GM23248 (cell line): ENCODE measurements at regions not wholly inside any gene's neighbourhood (a gene's known extent, or its start where the extent isn't known, plus 50 kb on each side); places are given as distances from the start of the nearest gene placed in this dataset.

Experiments used
- DNase-seq: peaks from one replicate; pipeline ENCODE4 v3.0.0-alpha.2; 2015
- H2AFZ ChIP-seq: fragments of 200-600 bp; sonication (generic); 2 replicates; pipeline ENCODE4 v1.6.1; 2016; ENCODE audit warnings: antibody characterized with exemption
- H3F3A ChIP-seq: fragments of 200-600 bp; sonication (generic); 2 replicates; pipeline ENCODE4 v1.6.1; 2016; ENCODE audit warnings: mild to moderate bottlenecking, antibody characterized with exemption, mixed run types; ENCODE audit not compliant: insufficient read depth
- H3K27ac ChIP-seq: fragments of 200-600 bp; sonication (generic); 2 replicates; pipeline ENCODE4 v1.5.1; 2016; ENCODE audit warnings: mild to moderate bottlenecking
- H3K27me3 ChIP-seq: fragments of 200-600 bp; sonication (generic); replicated peaks from 2 replicates; pipeline ENCODE4 v1.6.1; 2016; ENCODE audit warnings: mild to moderate bottlenecking; ENCODE audit not compliant: insufficient read depth
- H3K36me3 ChIP-seq: fragments of 200-600 bp; sonication (generic); 2 replicates; pipeline ENCODE4 v1.6.1; 2016; ENCODE audit warnings: low read depth, mild to moderate bottlenecking
- H3K4me1 ChIP-seq: fragments of 200-600 bp; sonication (generic); 2 replicates; pipeline ENCODE4 v1.6.1; 2016; ENCODE audit warnings: mild to moderate bottlenecking; ENCODE audit not compliant: insufficient read depth
- H3K4me2 ChIP-seq: fragments of 200-600 bp; sonication (generic); one replicate; pipeline ENCODE4 v1.6.1; 2016; ENCODE audit warnings: mild to moderate bottlenecking; ENCODE audit not compliant: unreplicated experiment
- H3K4me3 ChIP-seq: fragments of 200-600 bp; sonication (generic); 2 replicates; pipeline ENCODE4 v1.5.1; 2016; ENCODE audit warnings: mild to moderate bottlenecking
- H3K79me2 ChIP-seq: fragments of 200-600 bp; sonication (generic); 2 replicates; pipeline ENCODE4 v1.6.1; 2016; ENCODE audit warnings: mild to moderate bottlenecking; ENCODE audit not compliant: insufficient read depth
- H3K9ac ChIP-seq: fragments of 200-600 bp; sonication (generic); 2 replicates; pipeline ENCODE4 v1.6.1; 2016; ENCODE audit warnings: mild to moderate bottlenecking
- H3K9me2 ChIP-seq: fragments of 200-600 bp; sonication (generic); 2 replicates; pipeline ENCODE4 v1.6.1; 2016; ENCODE audit warnings: mixed run types, mild to moderate bottlenecking, moderate library complexity; ENCODE audit not compliant: insufficient read depth
- H3K9me3 ChIP-seq: fragments of 200-600 bp; sonication (generic); one replicate; pipeline ENCODE4 v1.6.1; 2017; ENCODE audit warnings: low read depth
- H4K20me1 ChIP-seq: fragments of 200-600 bp; sonication (generic); 2 replicates; pipeline ENCODE4 v1.6.0; 2016; ENCODE audit not compliant: insufficient read depth
- EZH2 ChIP-seq: fragments of 200-600 bp; sonication (generic); IDR thresholded peaks from 2 replicates; pipeline ENCODE4 v1.6.1; 2018; ENCODE audit warnings: antibody characterized with exemption, mild to moderate bottlenecking; ENCODE audit not compliant: insufficient read depth, poor library complexity, severe bottlenecking
- EZH2phosphoT487 ChIP-seq: fragments of 200-600 bp; sonication (generic); IDR thresholded peaks from 2 replicates; pipeline ENCODE4 v1.6.1; 2018; ENCODE audit warnings: antibody characterized with exemption, moderate library complexity, mild to moderate bottlenecking, low read depth; ENCODE audit not compliant: insufficient read depth
- WGBS, 2 experiments: methylation state at CpG; one replicate each; pipeline ENCODE4 v1.1.6; 2015 to 2017; ENCODE audit warnings: low lambda C conversion rate in 2 of 2, low coverage in 1 of 2; ENCODE audit errors: missing lambda C conversion rate in 2 of 2; 5-methylcytosine and 5-hydroxymethylcytosine counted together
- in situ Hi-C: fragments of 300-500 bp; cut with MboI; formaldehyde crosslinking; loops from 2 replicates; pipeline ENCODE4 v1.15.0; 2020

GRCh38 chr13:59229861-59230260 lies 933.9 kb downstream of the DIAPH3 start:
- TF ChIP-seq EZH2phosphoT487, result no peak
- no peak for TF ChIP-seq EZH2
- in situ Hi-C loops, result no loop called here
- WGBS, 2 experiments, result 10 to 16% methylated on average over 4 of the region's 4 CpGs

GRCh38 chr13:59230484-59231264 lies 933.1 kb downstream of the DIAPH3 start:
- 3 to 5% methylated on average over 2 of the region's 2 CpGs for WGBS, 2 experiments
- Histone ChIP-seq H3K79me2 (no peaks in the 10 kb centered on the region), H3K9me3 (no peaks in the 10 kb centered on the region), H3K27ac (no peak overlapping the region), H3K4me1 (no peaks in the 10 kb centered on the region), H4K20me1 (no peaks in the 10 kb centered on the region), H3K4me2 (no peak overlapping the region), H3F3A (no peaks in the 10 kb centered on the region), H3K4me3 (no peak overlapping the region), H3K27me3 (no peaks in the 10 kb centered on the region), H2AFZ (no peak overlapping the region), H3K36me3 (no peaks in the 10 kb centered on the region), H3K9me2 (no peaks in the 10 kb centered on the region), H3K9ac (no peak overlapping the region)
- in situ Hi-C loops, result no loop called here
- no peak for DNase-seq
- no peak for TF ChIP-seq EZH2
- no peak for TF ChIP-seq EZH2phosphoT487

More at GRCh38 chr13:59229861-59230260, 933.9 kb downstream of the DIAPH3 start:
- Histone ChIP-seq H3K27ac (no peak overlapping the region), H3K4me1 (no peaks in the 10 kb centered on the region), H2AFZ (no peak overlapping the region), H3K79me2 (no peaks in the 10 kb centered on the region), H3K4me3 (no peak overlapping the region), H3K9me2 (no peaks in the 10 kb centered on the region), H3K4me2 (no peak overlapping the region), H3F3A (no peaks in the 10 kb centered on the region), H3K27me3 (no peaks in the 10 kb centered on the region), H3K9me3 (no peaks in the 10 kb centered on the region), H4K20me1 (no peaks in the 10 kb centered on the region), H3K36me3 (no peaks in the 10 kb centered on the region), H3K9ac (no peak overlapping the region)
- no peak for DNase-seq

- Histone ChIP-seq H3K9ac (no peak overlapping the region), H2AFZ (no peak overlapping the region), H3K4me1 (no peaks in the 10 kb centered on the region), H3K4me3 (no peak overlapping the region), H3K9me2 (no peaks in the 10 kb centered on the region), H3K27me3 (no peaks in the 10 kb centered on the region), H3K36me3 (no peaks in the 10 kb centered on the region), H3F3A (no peaks in the 10 kb centered on the region), H4K20me1 (no peaks in the 10 kb centered on the region), H3K79me2 (no peaks in the 10 kb centered on the region), H3K27ac (no peak overlapping the region), H3K4me2 (no peak overlapping the region), H3K9me3 (no peaks in the 10 kb centered on the region)
- WGBS, 2 experiments, result 1 to 4% methylated on average over 5 of the region's 5 CpGs
- in situ Hi-C loops, result no loop called here
- DNase-seq, result no peak
- TF ChIP-seq EZH2phosphoT487 (no peak), EZH2 (no peak)
Measured at GRCh38 chr13:59236309-59236919, 927.3 kb downstream of the DIAPH3 start.

- no peak for TF ChIP-seq EZH2
- no peak for TF ChIP-seq EZH2phosphoT487
- Histone ChIP-seq H3K4me3 (no peak overlapping the region), H3K4me1 (no peaks in the 10 kb centered on the region), H3K79me2 (no peaks in the 10 kb centered on the region), H3K9me2 (no peaks in the 10 kb centered on the region), H2AFZ (no peak overlapping the region), H3F3A (no peaks in the 10 kb centered on the region), H3K27me3 (no peaks in the 10 kb centered on the region), H3K36me3 (no peaks in the 10 kb centered on the region), H3K27ac (no peak overlapping the region), H4K20me1 (no peaks in the 10 kb centered on the region), H3K4me2 (no peak overlapping the region), H3K9me3 (no peaks in the 10 kb centered on the region), H3K9ac (no peak overlapping the region)
- DNase-seq, result no peak
- 11 to 15% methylated on average over 1 of the region's 1 CpG for WGBS, 2 experiments
- in situ Hi-C loops, result no loop called here
Measured at GRCh38 chr13:59236944-59237343, 926.8 kb downstream of the DIAPH3 start.
